ENCODE measurements at regions not wholly inside any gene's neighbourhood (a gene's known extent, or its start where the extent isn't known, plus 50 kb on each side); places are given as distances from the start of the nearest gene placed in this dataset.

DNA sequence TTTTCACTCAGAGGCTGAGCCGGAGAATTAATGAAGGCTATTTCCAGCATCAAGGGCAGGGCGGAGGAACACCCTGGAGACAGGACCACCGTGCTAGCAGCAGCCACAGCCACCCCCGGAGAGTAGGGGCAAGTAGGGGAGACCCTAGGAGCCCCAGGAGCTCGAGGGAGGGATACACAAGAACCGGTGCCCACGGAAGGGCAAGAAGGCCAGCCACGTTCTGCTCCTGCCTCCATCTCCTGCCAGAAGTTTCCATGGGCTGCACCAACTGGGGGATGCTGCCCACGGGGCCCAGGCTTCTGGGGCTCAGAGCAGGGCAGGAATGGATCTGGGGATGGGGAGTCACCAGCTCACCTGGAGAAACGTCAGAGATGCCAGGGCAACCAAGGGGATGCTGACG is 626.8 kb downstream of the TBC1D22A start:
- TF ChIP-seq POLR2AphosphoS5 (IDR thresholded peaks at IDR 0.05) = no peak
- TF ChIP-seq CTCF (IDR thresholded peaks at IDR 0.05) = no peak
- TF ChIP-seq POLR2A (IDR thresholded peaks at IDR 0.05) = no peak
